ENCODE measurements at regions not wholly inside any gene's neighbourhood (a gene's known extent, or its start where the extent isn't known, plus 50 kb on each side); places are given as distances from the start of the nearest gene placed in this dataset.

DNA sequence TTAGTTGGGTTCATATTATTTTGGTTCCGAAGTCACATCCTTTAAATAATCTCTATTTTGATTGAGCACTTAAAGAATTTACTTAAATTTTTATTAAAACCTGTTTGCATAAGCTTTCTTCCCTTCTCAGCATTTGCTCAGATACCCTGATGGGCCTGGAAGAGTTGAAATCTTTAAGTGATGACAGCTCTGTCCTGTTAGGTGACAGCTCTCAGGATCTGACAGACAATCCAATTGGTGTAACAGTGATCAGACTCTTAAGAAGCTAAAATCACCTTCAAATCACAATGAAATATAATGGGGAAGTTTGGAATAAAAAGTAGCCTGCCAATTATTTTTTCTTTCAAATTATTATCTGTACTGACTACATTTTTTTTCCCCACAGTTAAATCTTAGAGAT lies 284.4 kb downstream of the LMO7 start:
- no peak for DNase-seq (ENCODE audit: low read depth)
- H3K4me3 ChIP-seq (ENCODE audit: low read length), result no peak overlapping the region
- TF ChIP-seq, protein P1, sequence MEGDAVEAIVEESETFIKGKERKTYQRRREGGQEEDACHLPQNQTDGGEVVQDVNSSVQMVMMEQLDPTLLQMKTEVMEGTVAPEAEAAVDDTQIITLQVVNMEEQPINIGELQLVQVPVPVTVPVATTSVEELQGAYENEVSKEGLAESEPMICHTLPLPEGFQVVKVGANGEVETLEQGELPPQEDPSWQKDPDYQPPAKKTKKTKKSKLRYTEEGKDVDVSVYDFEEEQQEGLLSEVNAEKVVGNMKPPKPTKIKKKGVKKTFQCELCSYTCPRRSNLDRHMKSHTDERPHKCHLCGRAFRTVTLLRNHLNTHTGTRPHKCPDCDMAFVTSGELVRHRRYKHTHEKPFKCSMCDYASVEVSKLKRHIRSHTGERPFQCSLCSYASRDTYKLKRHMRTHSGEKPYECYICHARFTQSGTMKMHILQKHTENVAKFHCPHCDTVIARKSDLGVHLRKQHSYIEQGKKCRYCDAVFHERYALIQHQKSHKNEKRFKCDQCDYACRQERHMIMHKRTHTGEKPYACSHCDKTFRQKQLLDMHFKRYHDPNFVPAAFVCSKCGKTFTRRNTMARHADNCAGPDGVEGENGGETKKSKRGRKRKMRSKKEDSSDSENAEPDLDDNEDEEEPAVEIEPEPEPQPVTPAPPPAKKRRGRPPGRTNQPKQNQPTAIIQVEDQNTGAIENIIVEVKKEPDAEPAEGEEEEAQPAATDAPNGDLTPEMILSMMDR (conservative IDR thresholded peaks at IDR 0.05; ENCODE audit: low read depth, low read length), result no peak

DNA sequence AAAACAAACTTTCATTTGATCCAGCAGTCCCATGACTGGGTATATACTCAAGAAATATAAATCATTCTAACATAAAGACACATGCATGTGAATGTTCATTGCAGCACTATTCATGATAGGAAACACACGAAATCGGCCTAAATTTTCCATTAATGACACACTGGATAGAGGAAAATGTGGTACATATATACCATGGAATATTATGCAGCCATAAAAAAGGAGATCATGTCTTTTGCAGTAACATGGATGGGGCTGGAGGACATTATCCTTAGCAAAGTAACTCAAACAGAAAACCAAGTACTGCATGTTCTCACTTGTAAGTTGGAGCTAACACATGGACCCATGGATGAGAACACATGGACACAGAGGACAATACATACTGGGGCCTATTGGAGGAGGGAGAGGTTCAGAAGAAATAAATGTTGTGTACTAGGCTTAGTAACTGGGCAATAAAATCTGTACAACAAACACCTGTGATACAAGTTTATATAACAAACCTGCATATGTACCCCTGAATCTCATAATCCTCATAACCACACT lies 283.6 kb downstream of the LMO7 start:
- H3K4me3 ChIP-seq (ENCODE audit: low read length), result no peak overlapping the region
- TF ChIP-seq, protein P1 (conservative IDR thresholded peaks at IDR 0.05; ENCODE audit: low read depth, low read length), result no peak
- DNase-seq (ENCODE audit: low read depth), result no peak

DNA sequence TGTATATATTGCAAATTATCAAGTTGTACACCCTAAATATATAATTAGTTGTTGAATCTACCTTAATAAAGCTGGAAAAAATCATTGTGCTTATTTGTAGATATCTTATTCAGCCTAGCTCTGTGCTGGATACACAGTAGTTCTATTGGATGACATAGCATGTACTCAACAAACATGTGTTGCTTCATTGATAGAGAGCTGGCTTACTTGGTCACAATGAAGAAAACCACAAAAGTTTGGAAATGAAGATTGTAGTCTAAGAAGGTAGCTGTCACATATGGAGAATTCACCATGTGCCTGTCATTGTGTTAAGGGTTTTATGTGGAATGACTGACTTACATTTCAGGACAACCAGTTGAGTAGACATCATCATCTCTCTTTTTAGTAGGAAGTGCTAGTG lies 278.9 kb downstream of the LMO7 start:
- TF ChIP-seq, protein P1 (conservative IDR thresholded peaks at IDR 0.05; ENCODE audit: low read depth, low read length), result no peak
- no peak for DNase-seq (ENCODE audit: low read depth)
- H3K4me3 ChIP-seq (ENCODE audit: low read length), result no peak overlapping the region

DNA sequence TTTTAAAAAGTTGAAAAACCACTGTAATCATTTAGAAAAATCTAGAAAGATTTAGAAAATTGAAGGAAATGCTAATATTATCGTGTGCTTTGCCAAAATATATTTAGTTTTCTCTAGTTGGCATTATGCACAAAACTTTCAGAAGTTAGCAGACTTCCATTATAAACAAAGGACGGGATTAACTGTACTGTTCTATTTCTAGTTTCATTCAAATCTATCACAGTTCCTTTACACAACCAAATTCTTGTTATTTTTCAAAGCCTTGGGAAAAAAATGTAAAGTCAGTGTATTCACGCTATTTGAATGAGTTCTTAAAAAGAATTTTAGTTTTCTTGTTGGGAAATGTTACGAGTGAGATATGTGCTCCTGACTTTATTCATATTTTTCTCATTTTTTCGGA lies 277.8 kb downstream of the LMO7 start:
- H3K4me3 ChIP-seq (ENCODE audit: low read length), result no peak overlapping the region
- TF ChIP-seq, protein P1 (conservative IDR thresholded peaks at IDR 0.05; ENCODE audit: low read depth, low read length), result no peak

DNA sequence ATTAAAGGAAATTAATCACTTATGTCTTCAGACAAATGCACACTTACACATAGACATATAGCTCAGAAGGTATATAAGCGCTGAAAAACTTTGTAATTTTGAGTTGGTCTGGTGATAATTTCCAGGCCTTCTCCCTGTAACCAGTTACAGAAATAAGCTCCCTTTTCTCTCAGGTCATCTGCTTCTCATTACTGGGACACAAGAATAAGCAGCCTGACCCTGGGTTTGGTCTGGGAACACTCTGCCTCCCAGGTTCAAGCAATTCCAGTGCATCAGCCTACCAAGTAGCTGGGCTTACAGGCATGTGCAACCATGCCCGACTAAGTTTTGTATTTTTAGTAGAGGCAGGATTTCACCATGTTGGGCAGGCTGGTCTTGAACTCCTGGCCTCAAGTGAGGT lies 274.5 kb downstream of the LMO7 start:
- DNase-seq (ENCODE audit: low read depth), result no peak
- TF ChIP-seq, protein P1 (conservative IDR thresholded peaks at IDR 0.05; ENCODE audit: low read depth, low read length), result no peak
- no peak overlapping the region for H3K4me3 ChIP-seq (ENCODE audit: low read length)

More for the DNA sequence above, 277.8 kb downstream of the LMO7 start:
- DNase-seq (ENCODE audit: low read depth), result no peak
